Fibroblast of mammary gland (primary cell): ENCODE measurements at regions not wholly inside any gene's neighbourhood (a gene's known extent, or its start where the extent isn't known, plus 50 kb on each side); places are given as distances from the start of the nearest gene placed in this dataset.
A peak's percentile ranks its signal among the peaks of the same experiment; 100 is the strongest.

ENCODE experiments used
- DNase-seq: peaks from one replicate; pipeline ENCODE4 v3.0.0-alpha.2; 2010; ENCODE audit warnings: low read depth
- H3K4me3 ChIP-seq: 2 replicates; pipeline ENCODE4 v1.5.1; 2011; ENCODE audit warnings: low read depth, mild to moderate bottlenecking, low read length, moderate library complexity; ENCODE audit not compliant: control insufficient read depth
- CTCF ChIP-seq: conservative IDR thresholded peaks from 2 replicates; pipeline ENCODE4 v1.5.1; 2011; ENCODE audit warnings: low read depth, low read length, inconsistent platforms; ENCODE audit not compliant: control insufficient read depth, insufficient read depth

GRCh38 chr5:96052374-96052773, 90.7 kb upstream of the ELL2 start:
- H3K4me3 ChIP-seq = no peak overlapping the region
- TF ChIP-seq CTCF = no peak
- no peak for DNase-seq

GRCh38 chr5:96051401-96051830, 89.8 kb upstream of the ELL2 start:
- no peak for DNase-seq
- no peak for TF ChIP-seq CTCF
- H3K4me3 ChIP-seq = no peak overlapping the region

GRCh38 chr5:96050273-96050880, 88.7 kb upstream of the ELL2 start:
- H3K4me3 ChIP-seq = no peak overlapping the region
- TF ChIP-seq CTCF = no peak
- no peak for DNase-seq

- H3K4me3 ChIP-seq = no peak overlapping the region
- no peak for TF ChIP-seq CTCF
- DNase-seq = peak; percentile 87
These were observed 88.0 kb upstream of the ELL2 start for GRCh38 chr5:96049398-96050272.

GRCh38 chr5:96048763-96049162, 87.1 kb upstream of the ELL2 start:
- no peak for TF ChIP-seq CTCF
- DNase-seq = peak; percentile 27
- no peak overlapping the region for H3K4me3 ChIP-seq

- H3K4me3 ChIP-seq = no peak overlapping the region
- no peak for DNase-seq
- TF ChIP-seq CTCF = no peak
These were observed 84.2 kb upstream of the ELL2 start for GRCh38 chr5:96045888-96046287.
